HepG2 (cell line): ENCODE measurements at regions not wholly inside any gene's neighbourhood (a gene's known extent, or its start where the extent isn't known, plus 50 kb on each side); places are given as distances from the start of the nearest gene placed in this dataset.

Experiments used
- ATAC-seq: fragments of 200-7000 bp; cut with Tn5 transposase; 3 replicates; pipeline ENCODE4 v1.9.1; 2020; ENCODE audit warnings: mild to moderate bottlenecking, moderate library complexity
- BruUV-seq: library from RNA; stranded (reverse); fragments of 400-500 nt; replicated peaks from 2 replicates; lab custom pipeline; 2021; lab: Mats Ljungman, UMichigan
- CTCF ChIA-PET: fragments of 300-600 bp; formaldehyde crosslinking; extraction: SDS; loops from one replicate; lab custom pipeline; 2021; ENCODE audit warnings: low total read pairs, inconsistent platforms, low intra/inter-chr PET ratio; lab: Yijun Ruan, JAX
- POLR2A ChIA-PET: fragments of 350-600 bp; sonication (Branson Sonifier 250); formaldehyde crosslinking; loops from one replicate; lab custom pipeline; 2020; ENCODE audit warnings: antibody characterized with exemption, inconsistent platforms; lab: Yijun Ruan, JAX
- DNase-seq: peaks from one replicate; pipeline ENCODE4 v3.0.0-alpha.2; 2015; ENCODE audit warnings: low spot score
- FAIRE-seq: peaks from 3 replicates; lab custom pipeline; 2011; peaks lifted over from hg19 to GRCh38; lab: Jason Lieb, UNC
- H2AFZ ChIP-seq: one replicate; pipeline ENCODE4 v1.6.1; 2011; ENCODE audit warnings: low read length, inconsistent platforms
- H3K27ac ChIP-seq: fragments of 300-600 bp; 3 replicates; pipeline ENCODE4 v1.8.0; 2011; ENCODE audit warnings: mixed run types, mild to moderate bottlenecking, mixed read lengths, low read length, inconsistent platforms; ENCODE audit not compliant: insufficient read depth; ENCODE audit errors: extremely low read length
- H3K27me3 ChIP-seq, 2 experiments: fragments of 200-600 bp in 1 of 2; 2 replicates in 1 of 2; 3 replicates in 1 of 2; pipeline versions ENCODE4 v1.6.0 to v1.8.0; 2011; ENCODE audit warnings: low read length in 2 of 2, mild to moderate bottlenecking in 2 of 2, moderate library complexity in 2 of 2, inconsistent platforms in 1 of 2; ENCODE audit not compliant: insufficient read depth in 2 of 2, control insufficient read depth in 1 of 2
- H3K36me3 ChIP-seq, 2 experiments: fragments of 200-600 bp in 1 of 2; replicated peaks in 1 of 2; 2 replicates in 1 of 2; 3 replicates in 1 of 2; pipeline versions ENCODE4 v1.5.1 to v1.8.0; 2011; ENCODE audit warnings: low read length in 2 of 2, inconsistent platforms in 1 of 2; ENCODE audit not compliant: insufficient read depth in 2 of 2, control insufficient read depth in 1 of 2
- H3K4me1 ChIP-seq: 2 replicates; pipeline ENCODE4 v1.5.1; 2012; ENCODE audit warnings: low read length, inconsistent platforms; ENCODE audit not compliant: insufficient read depth
- H3K4me2 ChIP-seq: 2 replicates; pipeline ENCODE4 v1.6.0; 2011; ENCODE audit warnings: low read depth, low read length, inconsistent platforms
- H3K4me3 ChIP-seq, 3 experiments: fragments of 200-600 bp in 1 of 3; sonication (generic), shearing (Covaris generic) in 1 of 3; replicated peaks in 1 of 3; 2 replicates each; pipeline ENCODE4 v1.5.1; 2011 to 2016; ENCODE audit warnings: low read length in 3 of 3, inconsistent platforms in 2 of 3, low read depth in 2 of 3, mild to moderate bottlenecking in 2 of 3, control low read depth in 1 of 3, mixed read lengths in 1 of 3; ENCODE audit not compliant: insufficient read depth in 1 of 3
- H3K79me2 ChIP-seq: one replicate; pipeline ENCODE4 v1.6.1; 2011; ENCODE audit warnings: low read length, inconsistent platforms; ENCODE audit not compliant: insufficient read depth
- H3K9ac ChIP-seq: 2 replicates; pipeline ENCODE4 v1.6.0; 2011; ENCODE audit warnings: mild to moderate bottlenecking, low read depth, low read length, inconsistent platforms; ENCODE audit not compliant: insufficient read depth
- H3K9me3 ChIP-seq: 2 replicates; pipeline ENCODE4 v1.5.1; 2012; ENCODE audit warnings: mild to moderate bottlenecking, low read length
- H4K20me1 ChIP-seq: 2 replicates; pipeline ENCODE4 v1.6.0; 2011; ENCODE audit warnings: inconsistent platforms, mild to moderate bottlenecking, low read length, moderate library complexity; ENCODE audit not compliant: insufficient read depth
- MED8 ChIP-seq: sonication (generic); formaldehyde crosslinking; IDR thresholded peaks from 2 replicates; pipeline ENCODE4 v1.8.1; 2023; ENCODE audit warnings: mild to moderate bottlenecking, missing genetic modification reagents; ENCODE audit not compliant: insufficient replicate concordance
- NONO ChIP-seq, 2 experiments: fragments of 450-650 bp in 1 of 2; sonication (generic) in 1 of 2; formaldehyde crosslinking in 1 of 2; IDR thresholded peaks in 1 of 2; conservative IDR thresholded peaks in 1 of 2; 2 replicates each; pipeline versions ENCODE4 v1.6.1 to v1.8.0; 2017 to 2022; ENCODE audit warnings: mild to moderate bottlenecking in 1 of 2, missing genetic modification reagents in 1 of 2, moderate library complexity in 1 of 2
- PAX8 ChIP-seq: sonication (generic); formaldehyde crosslinking; IDR thresholded peaks from 2 replicates; pipeline ENCODE4 v1.8.0; 2022; ENCODE audit warnings: mild to moderate bottlenecking, missing genetic modification reagents, borderline replicate concordance
- RORA ChIP-seq: sonication (generic); formaldehyde crosslinking; IDR thresholded peaks from 2 replicates; pipeline ENCODE4 v1.5.0; 2020; ENCODE audit warnings: mild to moderate bottlenecking, missing genetic modification reagents, moderate library complexity
- SMAD3 ChIP-seq: sonication (generic); formaldehyde crosslinking; IDR thresholded peaks from 2 replicates; pipeline ENCODE4 v1.4.0; 2020; ENCODE audit warnings: missing genetic modification reagents
- ZHX2 ChIP-seq, 2 experiments: sonication (generic) in 1 of 2; formaldehyde crosslinking in 1 of 2; IDR thresholded peaks; 2 replicates each; pipeline versions ENCODE4 v1.6.1 to v1.9.0; 2014 to 2022; ENCODE audit warnings: antibody characterized with exemption in 1 of 2, borderline replicate concordance in 1 of 2, inconsistent platforms in 1 of 2, low read depth in 1 of 2, missing genetic modification reagents in 1 of 2
- ZNF256 ChIP-seq: sonication (generic); formaldehyde crosslinking; conservative IDR thresholded peaks from 2 replicates; pipeline ENCODE4 v1.4.0; 2020; ENCODE audit warnings: missing genetic modification reagents
- ZNF263 ChIP-seq: sonication (generic); formaldehyde crosslinking; IDR thresholded peaks from 2 replicates; pipeline ENCODE4 v1.4.0; 2020; ENCODE audit warnings: missing genetic modification reagents
- ZNF761 ChIP-seq: sonication (generic); formaldehyde crosslinking; conservative IDR thresholded peaks from 2 replicates; pipeline ENCODE4 v1.4.0; 2020; ENCODE audit warnings: mild to moderate bottlenecking, missing genetic modification reagents
- ZNF766 ChIP-seq: sonication (generic); formaldehyde crosslinking; IDR thresholded peaks from 2 replicates; pipeline ENCODE4 v1.5.0; 2020; ENCODE audit warnings: missing genetic modification reagents, borderline replicate concordance
- WGBS: methylation state at CpG from one replicate; pipeline ENCODE4 v1.1.6; 2017; ENCODE audit warnings: low lambda C conversion rate; 5-methylcytosine and 5-hydroxymethylcytosine counted together
- in situ Hi-C: cut with HindIII; loops from 2 replicates; pipeline ENCODE4 v1.10.0; 2017; ENCODE audit warnings: low pct_unique_long_range_greater_than_20kb; ENCODE audit not compliant: extremely low pct_ligation_motif_present
- intact Hi-C: fragments of 100-400 bp; cut with micrococcal nuclease; formaldehyde crosslinking; loops from one replicate; pipeline ENCODE4 v1.10.0; 2022; ENCODE audit not compliant: unreplicated experiment
- TF ChIP-seq, protein P1 (sequence below): sonication (generic); formaldehyde crosslinking; IDR thresholded peaks from 2 replicates; pipeline ENCODE4 v1.9.0; 2022; ENCODE audit warnings: missing genetic modification reagents, mild to moderate bottlenecking, borderline replicate concordance

DNA sequence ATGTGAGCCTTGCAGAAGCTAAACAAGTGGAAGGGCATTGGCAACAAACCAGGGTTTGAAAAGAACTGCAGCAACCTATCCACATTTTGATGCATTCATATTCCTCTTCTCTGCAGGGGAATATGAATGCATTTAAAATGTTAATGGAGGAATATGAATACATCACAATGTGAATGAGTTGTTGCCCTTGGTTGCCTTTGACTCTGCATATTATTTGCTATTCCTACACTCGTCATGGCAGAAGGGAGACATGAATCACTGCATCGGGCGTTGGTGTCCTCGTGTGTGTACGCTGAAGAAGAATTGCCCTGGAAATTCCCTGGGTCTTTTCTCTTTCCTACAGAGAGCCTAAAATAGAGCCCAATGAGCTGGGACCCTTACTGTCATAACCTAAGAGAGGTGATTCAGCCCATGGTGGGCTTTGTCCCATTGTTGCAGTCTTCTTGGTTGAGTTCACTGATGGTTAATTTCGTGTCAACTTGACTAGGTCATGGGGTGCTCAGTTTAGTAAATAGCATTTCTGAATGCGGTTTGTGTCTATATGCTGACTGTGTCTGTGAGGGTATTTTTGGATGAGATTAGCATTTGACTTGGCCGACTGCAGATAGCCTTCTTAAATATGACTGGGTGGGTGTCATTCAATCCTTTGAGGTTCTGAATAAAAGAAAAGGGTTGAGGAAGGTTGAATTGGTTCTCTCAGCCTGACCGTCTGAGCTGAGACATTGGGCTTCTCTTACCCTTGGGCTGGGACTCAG is 1422.9 kb upstream of the TMEM132C start:
- in situ Hi-C loops = no loop called here
- Histone ChIP-seq H3K4me2 (no peak overlapping the region), H3K4me1 (no peaks in the 10 kb centered on the region), H2AFZ (no peak overlapping the region), H3K4me3 (no peak overlapping the region), H3K79me2 (no peaks in the 10 kb centered on the region), H3K9ac (no peak overlapping the region), H3K9me3 (peaks cover 94% of the 10 kb centered on the region), H4K20me1 (no peaks in the 10 kb centered on the region), H3K27ac (no peak overlapping the region), H3K27me3 (no peaks in the 10 kb centered on the region), H3K36me3 (no peaks in the 10 kb centered on the region)
- WGBS = 18% methylated on average over 9 of the region's 9 CpGs
- FAIRE-seq = no peak
- no TSS peak for BruUV-seq
- ChIA-PET CTCF (no interaction called here), POLR2A (no interaction called here)
- intact Hi-C loops = no loop called here
- DNase-seq = no peak
- no peak for ATAC-seq
- TF ChIP-seq ZHX2 (IDR thresholded peaks at IDR 0.05; ENCODE audit: low read depth) (no peak), ZHX2 (CRISPR knock-in tag; IDR thresholded peaks at IDR 0.05; ENCODE audit: borderline replicate concordance) (no peak), RORA (no peak), SMAD3 (CRISPR knock-in tag) (no peak), MED8 (no peak), NONO (IDR thresholded peaks at IDR 0.05) (no peak), NONO (CRISPR knock-in tag; conservative IDR thresholded peaks at IDR 0.05) (no peak), ZNF263 (CRISPR knock-in tag) (no peak), PAX8 (CRISPR knock-in tag) (no peak), ZNF766 (no peak), ZNF256 (no peak), ZNF761 (no peak)
- TF ChIP-seq, protein P1, sequence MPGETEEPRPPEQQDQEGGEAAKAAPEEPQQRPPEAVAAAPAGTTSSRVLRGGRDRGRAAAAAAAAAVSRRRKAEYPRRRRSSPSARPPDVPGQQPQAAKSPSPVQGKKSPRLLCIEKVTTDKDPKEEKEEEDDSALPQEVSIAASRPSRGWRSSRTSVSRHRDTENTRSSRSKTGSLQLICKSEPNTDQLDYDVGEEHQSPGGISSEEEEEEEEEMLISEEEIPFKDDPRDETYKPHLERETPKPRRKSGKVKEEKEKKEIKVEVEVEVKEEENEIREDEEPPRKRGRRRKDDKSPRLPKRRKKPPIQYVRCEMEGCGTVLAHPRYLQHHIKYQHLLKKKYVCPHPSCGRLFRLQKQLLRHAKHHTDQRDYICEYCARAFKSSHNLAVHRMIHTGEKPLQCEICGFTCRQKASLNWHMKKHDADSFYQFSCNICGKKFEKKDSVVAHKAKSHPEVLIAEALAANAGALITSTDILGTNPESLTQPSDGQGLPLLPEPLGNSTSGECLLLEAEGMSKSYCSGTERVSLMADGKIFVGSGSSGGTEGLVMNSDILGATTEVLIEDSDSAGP = no peak
